ACC112 (cell line): ENCODE measurements at regions not wholly inside any gene's neighbourhood (a gene's known extent, or its start where the extent isn't known, plus 50 kb on each side); places are given as distances from the start of the nearest gene placed in this dataset.

Experiments used
- H2AFZ ChIP-seq: fragments of 200-600 bp; sonication (generic); one replicate; pipeline ENCODE4 v1.6.0; 2017; ENCODE audit warnings: antibody characterized with exemption, low read length; ENCODE audit not compliant: unreplicated experiment
- H3K27ac ChIP-seq: fragments of 200-600 bp; sonication (generic); 2 replicates; pipeline ENCODE4 v1.5.1; 2014; ENCODE audit warnings: low read depth, mild to moderate bottlenecking, antibody characterized with exemption, low read length, moderate library complexity
- H3K27me3 ChIP-seq: fragments of 200-600 bp; sonication (generic); 2 replicates; pipeline ENCODE4 v1.6.1; 2014; ENCODE audit warnings: mild to moderate bottlenecking, antibody characterized with exemption, low read length, moderate library complexity, mixed read lengths; ENCODE audit not compliant: insufficient read depth
- H3K36me3 ChIP-seq: fragments of 200-600 bp; sonication (generic); 2 replicates; pipeline ENCODE4 v1.6.1; 2016; ENCODE audit warnings: mild to moderate bottlenecking, antibody characterized with exemption, low read length, moderate library complexity, mixed read lengths; ENCODE audit not compliant: insufficient read depth
- H3K4me1 ChIP-seq: fragments of 200-600 bp; sonication (generic); one replicate; pipeline ENCODE4 v1.6.1; 2016; ENCODE audit warnings: low read length, mixed read lengths; ENCODE audit not compliant: insufficient read depth, unreplicated experiment, control insufficient read depth
- H3K4me3 ChIP-seq: fragments of 200-600 bp; sonication (generic); 2 replicates; pipeline ENCODE4 v1.5.1; 2014; ENCODE audit warnings: mild to moderate bottlenecking, low read depth, low read length
- H3K79me2 ChIP-seq: fragments of 200-600 bp; sonication (generic); one replicate; pipeline ENCODE4 v1.6.0; 2016; ENCODE audit warnings: low read length; ENCODE audit not compliant: control insufficient read depth, unreplicated experiment, insufficient read depth

DNA sequence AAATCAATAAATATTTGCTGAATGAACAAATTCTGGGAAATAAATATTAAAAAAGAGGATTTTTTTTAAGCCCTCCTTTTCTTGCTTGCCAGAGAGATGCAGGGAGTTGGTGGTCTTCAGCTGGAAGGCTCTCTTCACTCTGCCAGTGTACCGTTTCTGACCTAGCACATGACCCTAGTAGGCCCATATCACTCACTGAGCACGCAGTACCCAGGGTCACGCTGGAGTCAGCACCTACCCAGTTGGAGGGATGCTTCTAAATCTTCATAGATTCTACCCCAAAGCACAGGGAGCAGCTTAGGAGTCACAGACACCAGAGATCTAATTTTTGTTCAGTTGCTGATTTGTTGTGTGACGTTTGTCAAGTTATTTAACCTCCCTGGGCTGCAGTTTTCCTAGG lies 195.4 kb upstream of the TBX3 start:
- Histone ChIP-seq H3K4me3 (no peak overlapping the region), H3K27ac (no peak overlapping the region), H2AFZ (no peak overlapping the region), H3K27me3 (no peaks in the 10 kb centered on the region), H3K4me1 (no peaks in the 10 kb centered on the region), H3K79me2 (no peaks in the 10 kb centered on the region), H3K36me3 (no peaks in the 10 kb centered on the region)

DNA sequence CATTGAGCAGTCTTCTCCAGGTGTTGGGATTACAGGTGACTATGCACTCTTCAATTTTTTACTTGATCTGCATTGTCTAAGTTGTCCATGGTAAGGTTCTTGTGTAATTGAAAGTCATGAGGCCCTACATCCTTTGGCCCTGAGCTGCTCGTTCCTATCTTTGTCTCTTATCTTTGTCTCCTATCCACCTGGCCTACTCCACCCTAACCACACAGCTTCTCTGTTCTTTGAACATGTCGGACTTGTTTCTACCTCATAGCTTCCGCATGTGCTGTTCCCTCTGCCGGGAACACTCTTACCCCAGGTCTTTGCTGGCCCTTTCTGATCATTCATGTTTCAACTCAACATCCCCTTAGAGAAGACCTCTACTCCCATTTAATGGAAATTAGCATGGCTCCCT lies 194.8 kb upstream of the TBX3 start:
- H3K79me2 ChIP-seq: no peaks in the 10 kb centered on the region
- no peak overlapping the region for H3K27ac ChIP-seq
- H3K4me1 ChIP-seq: no peaks in the 10 kb centered on the region
- H3K36me3 ChIP-seq: no peaks in the 10 kb centered on the region
- no peaks in the 10 kb centered on the region for H3K27me3 ChIP-seq
- no peak overlapping the region for H2AFZ ChIP-seq
- no peak overlapping the region for H3K4me3 ChIP-seq

DNA sequence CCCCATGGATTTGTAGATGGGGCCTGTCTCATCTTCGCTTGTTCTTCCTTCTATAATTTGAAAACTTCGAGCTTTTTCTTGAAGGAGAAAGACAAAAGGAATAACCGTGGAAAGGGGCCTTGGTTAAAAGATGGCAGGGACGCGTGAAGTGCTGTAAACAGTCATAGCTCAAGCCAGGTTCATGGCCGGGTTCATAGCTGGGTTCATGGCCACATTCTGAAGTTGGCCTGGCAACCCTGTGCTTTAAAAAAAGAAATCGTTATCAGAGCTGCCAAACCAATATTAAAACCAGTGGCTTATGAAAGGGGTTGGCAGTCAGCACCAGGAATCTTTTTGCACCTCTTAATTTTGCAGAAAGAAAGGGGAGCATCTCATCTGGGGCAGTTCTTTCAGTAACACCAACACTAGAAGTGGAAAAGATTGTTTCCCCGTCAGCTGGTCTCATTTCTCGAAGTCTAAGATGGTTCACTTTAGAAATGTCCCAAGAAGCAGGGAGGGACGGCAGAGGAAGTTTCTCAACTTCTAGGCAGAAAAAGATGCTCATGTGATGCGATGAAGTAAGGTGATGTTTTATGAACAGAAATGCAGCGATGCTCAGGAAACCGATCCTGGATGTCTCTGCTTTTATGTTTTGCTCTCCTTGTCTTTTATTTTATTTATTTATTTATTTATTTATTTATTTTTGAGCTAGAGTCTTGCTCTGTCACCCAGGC lies 193.1 kb upstream of the TBX3 start:
- Histone ChIP-seq H3K4me1 (no peaks in the 10 kb centered on the region), H3K27me3 (no peaks in the 10 kb centered on the region), H3K4me3 (no peak overlapping the region), H3K36me3 (no peaks in the 10 kb centered on the region), H3K79me2 (no peaks in the 10 kb centered on the region), H2AFZ (no peak overlapping the region), H3K27ac (no peak overlapping the region)

DNA sequence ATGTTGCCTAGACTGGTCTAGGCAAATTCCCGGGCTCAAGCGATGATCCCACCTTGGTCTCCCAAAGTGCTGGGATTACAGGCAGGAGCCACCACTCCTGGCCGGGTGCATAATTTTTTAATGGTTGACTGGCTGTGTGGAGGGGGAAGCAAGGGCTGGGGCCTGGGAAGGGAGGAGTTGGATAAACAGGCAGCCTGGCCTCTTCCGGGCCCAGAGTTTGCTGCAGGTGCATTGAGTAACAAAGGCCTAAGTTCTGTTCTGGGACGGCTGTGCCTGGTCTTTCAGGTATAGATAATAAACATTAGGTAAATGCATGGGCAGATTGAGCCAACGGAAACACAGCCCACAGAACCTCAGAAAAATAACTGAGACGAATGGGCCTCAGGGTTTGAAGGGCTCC lies 191.3 kb upstream of the TBX3 start:
- H3K36me3 ChIP-seq: no peaks in the 10 kb centered on the region

DNA sequence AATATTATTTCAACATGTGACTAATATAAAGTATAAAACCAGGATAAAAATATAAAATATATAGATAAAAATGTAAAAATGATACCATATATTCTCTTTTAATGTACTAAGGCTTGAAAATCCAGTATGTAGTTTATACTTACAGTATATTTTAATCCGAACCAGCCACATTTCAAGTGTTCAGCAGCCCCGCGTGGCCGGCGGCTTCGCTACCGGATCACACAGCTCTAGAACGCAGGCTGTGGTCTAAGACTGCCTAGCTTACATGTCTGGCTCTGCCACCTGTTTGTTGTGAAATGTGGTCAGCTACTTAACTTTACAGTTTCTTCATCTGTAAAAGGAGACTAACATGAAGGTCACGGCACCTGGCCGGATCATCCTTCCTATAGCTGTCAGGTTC lies 189.7 kb upstream of the TBX3 start:
- Histone ChIP-seq H2AFZ (no peak overlapping the region), H3K27ac (no peak overlapping the region), H3K36me3 (no peaks in the 10 kb centered on the region), H3K27me3 (no peaks in the 10 kb centered on the region), H3K4me1 (no peaks in the 10 kb centered on the region), H3K4me3 (no peak overlapping the region), H3K79me2 (no peaks in the 10 kb centered on the region)

More for the DNA sequence above, 191.3 kb upstream of the TBX3 start:
- Histone ChIP-seq H3K4me1 (no peaks in the 10 kb centered on the region), H3K27ac (no peak overlapping the region), H3K27me3 (no peaks in the 10 kb centered on the region), H3K79me2 (no peaks in the 10 kb centered on the region), H2AFZ (no peak overlapping the region), H3K4me3 (no peak overlapping the region)

DNA sequence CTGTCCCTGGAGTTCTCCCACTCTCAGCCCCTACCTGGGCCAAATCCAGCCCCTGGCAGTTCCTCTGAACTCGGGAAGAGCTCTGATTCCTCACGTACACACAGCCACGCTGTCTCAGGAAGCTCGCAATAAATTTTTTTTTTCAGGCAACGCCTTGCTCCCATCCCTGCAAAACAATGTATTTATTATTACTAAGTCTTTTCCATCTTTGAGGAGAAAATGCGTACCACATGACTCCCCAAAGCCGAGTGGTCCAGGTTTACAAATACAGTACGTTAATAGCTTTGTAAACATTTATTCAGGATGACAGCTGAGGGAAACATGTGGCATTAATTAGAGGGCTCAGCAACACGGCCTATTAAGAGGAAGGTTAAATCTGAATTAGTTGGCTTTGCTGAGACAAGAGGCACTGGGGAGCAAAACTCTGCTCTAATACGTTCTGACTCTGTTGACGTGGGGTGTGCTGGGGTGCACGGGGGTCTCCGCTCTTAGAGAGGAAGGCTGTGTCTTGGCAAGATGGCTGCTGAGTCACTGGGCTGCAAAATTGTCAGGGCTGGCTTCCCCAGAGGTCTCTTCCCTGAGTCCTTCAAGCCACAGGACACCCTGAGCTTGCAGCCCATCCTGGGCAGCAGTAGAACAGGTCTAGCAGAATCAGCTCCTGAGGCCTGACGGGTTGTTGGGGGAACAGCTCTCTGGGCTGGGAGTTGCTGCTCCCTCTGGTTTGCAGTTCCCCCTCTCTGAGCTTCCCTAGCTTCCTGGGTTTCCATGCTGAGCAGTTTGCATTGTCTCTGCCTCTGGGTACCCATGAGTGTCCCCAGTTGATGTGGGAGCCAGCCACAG lies 185.2 kb upstream of the TBX3 start:
- Histone ChIP-seq H3K4me1 (no peaks in the 10 kb centered on the region), H2AFZ (no peak overlapping the region), H3K36me3 (no peaks in the 10 kb centered on the region), H3K27me3 (no peaks in the 10 kb centered on the region), H3K79me2 (no peaks in the 10 kb centered on the region), H3K27ac (no peak overlapping the region), H3K4me3 (no peak overlapping the region)

DNA sequence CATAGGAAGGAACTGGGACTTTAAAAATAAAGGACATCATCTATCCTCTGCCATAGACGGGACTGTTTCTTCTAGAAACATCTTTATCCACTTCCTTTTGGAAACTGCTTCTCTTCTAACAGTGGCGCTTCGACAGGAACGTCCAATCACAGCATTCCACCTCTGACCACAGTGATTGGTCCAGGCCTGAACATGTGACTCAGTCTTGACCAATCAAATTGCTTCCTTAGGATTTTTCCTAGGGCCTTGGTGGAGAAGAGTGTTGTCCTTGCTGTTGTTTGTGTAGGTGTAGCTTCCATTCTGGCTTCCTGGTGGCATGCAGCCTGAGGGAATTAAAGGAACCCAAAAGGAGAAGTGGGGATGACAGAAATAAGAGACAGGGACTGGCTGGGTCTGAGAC lies 182.4 kb upstream of the TBX3 start:
- H3K36me3 ChIP-seq: no peaks in the 10 kb centered on the region
- H3K4me3 ChIP-seq: no peak overlapping the region
- no peaks in the 10 kb centered on the region for H3K79me2 ChIP-seq
- no peaks in the 10 kb centered on the region for H3K27me3 ChIP-seq
- no peaks in the 10 kb centered on the region for H3K4me1 ChIP-seq
- no peak overlapping the region for H3K27ac ChIP-seq
- no peak overlapping the region for H2AFZ ChIP-seq

DNA sequence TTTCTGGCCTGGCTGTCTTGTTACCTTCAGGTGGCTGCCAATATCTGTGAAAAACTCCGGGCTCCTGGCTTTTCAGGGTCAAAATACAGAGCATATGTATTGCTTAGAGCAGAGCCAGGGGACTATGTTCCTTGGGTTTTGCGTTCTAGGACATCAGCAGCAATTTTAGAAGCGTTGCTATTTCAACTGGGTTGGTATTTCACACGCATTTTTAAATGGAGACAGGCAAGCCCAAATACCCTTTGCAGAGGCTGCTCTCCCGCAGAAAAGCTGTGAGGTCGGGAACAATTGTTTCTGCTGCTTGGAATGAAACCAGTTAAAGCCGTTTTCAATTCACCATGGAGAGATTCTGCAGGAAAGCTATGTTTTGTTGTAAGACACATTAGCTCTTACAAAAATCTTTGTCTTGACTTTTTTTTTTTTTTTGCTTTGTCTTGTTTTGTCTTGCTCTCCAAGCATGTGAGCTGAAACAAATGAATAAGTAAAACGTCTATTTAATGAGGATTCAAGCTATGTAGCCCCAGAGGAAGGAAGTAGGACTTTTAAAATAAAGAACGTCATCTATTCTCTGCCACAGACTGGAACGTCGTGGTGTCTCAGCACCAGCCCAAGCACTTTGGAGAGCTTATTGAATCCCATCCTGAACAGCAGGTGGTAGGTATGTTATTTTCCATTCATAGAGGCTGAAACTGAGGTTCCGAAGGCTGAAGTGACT lies 181.0 kb upstream of the TBX3 start:
- no peaks in the 10 kb centered on the region for H3K36me3 ChIP-seq
- H3K27me3 ChIP-seq: no peaks in the 10 kb centered on the region
- no peak overlapping the region for H3K27ac ChIP-seq
- no peaks in the 10 kb centered on the region for H3K4me1 ChIP-seq
- H2AFZ ChIP-seq: no peak overlapping the region
- H3K79me2 ChIP-seq: no peaks in the 10 kb centered on the region
- H3K4me3 ChIP-seq: no peak overlapping the region

DNA sequence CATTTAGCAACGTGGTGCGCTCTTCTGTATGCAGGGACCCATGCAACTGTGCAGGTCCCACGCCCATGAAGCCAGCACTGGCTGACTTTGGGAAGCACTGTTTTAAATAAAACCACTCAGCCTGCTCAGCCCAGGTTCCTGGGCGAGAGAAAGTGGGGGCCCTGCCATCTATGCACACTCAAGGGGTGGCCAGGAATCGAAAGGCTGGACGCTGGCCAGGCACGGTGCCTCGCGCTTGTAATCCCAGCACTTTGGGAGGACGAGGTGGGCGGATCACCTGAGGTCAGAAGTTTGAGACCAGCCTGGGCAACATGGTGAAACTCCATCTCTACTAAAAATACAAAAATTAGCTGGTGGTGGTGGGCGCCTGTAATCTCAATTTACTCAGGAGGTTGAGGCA lies 179.9 kb upstream of the TBX3 start:
- H3K27ac ChIP-seq: no peak overlapping the region
- H3K4me1 ChIP-seq: no peaks in the 10 kb centered on the region
- H3K36me3 ChIP-seq: no peaks in the 10 kb centered on the region
- H3K27me3 ChIP-seq: no peaks in the 10 kb centered on the region
- H2AFZ ChIP-seq: no peak overlapping the region
- H3K79me2 ChIP-seq: no peaks in the 10 kb centered on the region
- no peak overlapping the region for H3K4me3 ChIP-seq

DNA sequence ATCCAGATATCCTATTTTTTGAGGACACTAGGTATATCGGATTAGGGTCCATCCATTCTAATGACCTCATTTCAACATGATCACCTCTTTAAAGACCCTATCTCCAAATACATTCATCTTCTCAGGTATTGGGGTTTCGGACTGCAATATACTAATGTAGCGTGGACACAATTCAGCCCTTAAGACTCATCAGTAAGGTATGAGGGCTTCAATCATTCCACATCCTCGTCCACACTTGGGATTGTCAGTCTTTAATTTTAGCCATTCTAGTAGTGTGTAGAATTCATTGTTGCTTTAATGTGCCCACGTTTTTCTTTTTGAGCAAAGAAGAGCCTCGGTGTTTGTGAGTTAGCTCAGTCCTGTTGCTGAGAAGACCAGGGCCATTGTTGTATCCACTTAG lies 177.0 kb upstream of the TBX3 start:
- Histone ChIP-seq H2AFZ (no peak overlapping the region), H3K36me3 (no peaks in the 10 kb centered on the region), H3K27ac (no peak overlapping the region), H3K4me3 (no peak overlapping the region), H3K27me3 (no peaks in the 10 kb centered on the region), H3K79me2 (no peaks in the 10 kb centered on the region), H3K4me1 (no peaks in the 10 kb centered on the region)
